ENCODE measurements at regions not wholly inside any gene's neighbourhood (a gene's known extent, or its start where the extent isn't known, plus 50 kb on each side); places are given as distances from the start of the nearest gene placed in this dataset.

GRCh38 chr2:67898595-67898994 is 164.2 kb downstream of the C1D start:
- Histone ChIP-seq H4K20me1 (ENCODE audit: insufficient read depth, low read length) (no peaks in the 10 kb centered on the region), H3K79me2 (ENCODE audit: insufficient read depth, low read length) (no peaks in the 10 kb centered on the region), H3K4me3 (replicated peaks in 1 of 3; ENCODE audit: insufficient read depth in 1 of 3, low read depth in 2 of 3, low read length in 3 of 3) (no peak overlapping the region), H3K4me2 (ENCODE audit: low read depth, low read length) (no peak overlapping the region), H3K9ac (ENCODE audit: insufficient read depth, low read depth, low read length) (no peak overlapping the region), H2AFZ (ENCODE audit: low read length) (no peak overlapping the region), H3K9me3 (ENCODE audit: low read length) (no peaks in the 10 kb centered on the region), H3K27me3 (ENCODE audit: control insufficient read depth in 1 of 2, insufficient read depth in 2 of 2, low read length in 2 of 2) (no peaks in the 10 kb centered on the region), H3K27ac (ENCODE audit: extremely low read length, insufficient read depth, low read length) (no peak overlapping the region), H3K36me3 (replicated peaks in 1 of 2; ENCODE audit: control insufficient read depth in 1 of 2, insufficient read depth in 2 of 2, low read length in 2 of 2) (no peaks in the 10 kb centered on the region), H3K4me1 (ENCODE audit: insufficient read depth, low read length) (no peaks in the 10 kb centered on the region)
- POLR2A ChIA-PET: no interaction called here
- CTCF ChIA-PET (ENCODE audit: low intra/inter-chr PET ratio, low total read pairs): no interaction called here
- DNase-seq (ENCODE audit: low spot score) (no peak), ATAC-seq (no peak), FAIRE-seq (no peak)
- in situ Hi-C loops (cut with HindIII; ENCODE audit: extremely low pct_ligation_motif_present, low pct_unique_long_range_greater_than_20kb): no loop called here
- 45% methylated on average over 4 of the region's 4 CpGs for whole genome bisulfite sequencing (ENCODE audit: low lambda C conversion rate)
- TF ChIP-seq SCMH1 (CRISPR knock-in tag; IDR thresholded peaks at IDR 0.05; ENCODE audit: borderline replicate concordance) (no peak), SSRP1 (CRISPR knock-in tag; IDR thresholded peaks at IDR 0.05) (no peak), MXI1 (IDR thresholded peaks at IDR 0.05; ENCODE audit: borderline replicate concordance, low read depth, low read length) (no peak), THAP11 (CRISPR knock-in tag; IDR thresholded peaks at IDR 0.05) (no peak), ZNF577 (CRISPR knock-in tag; IDR thresholded peaks at IDR 0.05; ENCODE audit: borderline replicate concordance, low read depth) (no peak), EP300 (IDR thresholded peaks at IDR 0.05; ENCODE audit: low read depth in 2 of 2, low read length in 2 of 2) (no peak), EP300 (CRISPR knock-in tag; IDR thresholded peaks at IDR 0.05; ENCODE audit: borderline replicate concordance) (no peak)
- intact Hi-C loops (cut with micrococcal nuclease; ENCODE audit: unreplicated experiment): no loop called here
- no TSS peak for BruUV-seq (replicated peaks)

GRCh38 chr2:67899187-67899586 is 163.6 kb downstream of the C1D start:
- intact Hi-C loops (cut with micrococcal nuclease; ENCODE audit: unreplicated experiment): no loop called here
- Histone ChIP-seq H3K79me2 (ENCODE audit: insufficient read depth, low read length) (no peaks in the 10 kb centered on the region), H4K20me1 (ENCODE audit: insufficient read depth, low read length) (no peaks in the 10 kb centered on the region), H3K27me3 (ENCODE audit: control insufficient read depth in 1 of 2, insufficient read depth in 2 of 2, low read length in 2 of 2) (no peaks in the 10 kb centered on the region), H3K27ac (ENCODE audit: extremely low read length, insufficient read depth, low read length) (no peak overlapping the region), H3K4me3 (replicated peaks in 1 of 3; ENCODE audit: insufficient read depth in 1 of 3, low read depth in 2 of 3, low read length in 3 of 3) (no peak overlapping the region), H2AFZ (ENCODE audit: low read length) (no peak overlapping the region), H3K4me1 (ENCODE audit: insufficient read depth, low read length) (no peaks in the 10 kb centered on the region), H3K9me3 (ENCODE audit: low read length) (no peaks in the 10 kb centered on the region), H3K9ac (ENCODE audit: insufficient read depth, low read depth, low read length) (no peak overlapping the region), H3K36me3 (replicated peaks in 1 of 2; ENCODE audit: control insufficient read depth in 1 of 2, insufficient read depth in 2 of 2, low read length in 2 of 2) (no peaks in the 10 kb centered on the region), H3K4me2 (ENCODE audit: low read depth, low read length) (no peak overlapping the region)
- no TSS peak for BruUV-seq (replicated peaks)
- POLR2A ChIA-PET: no interaction called here
- FAIRE-seq (no peak), DNase-seq (ENCODE audit: low spot score) (no peak), ATAC-seq (no peak)
- CTCF ChIA-PET (ENCODE audit: low intra/inter-chr PET ratio, low total read pairs): no interaction called here
- TF ChIP-seq ZEB1 (IDR thresholded peaks at IDR 0.05; ENCODE audit: insufficient replicate concordance, low read depth): no peak
- TF ChIP-seq TCF12 (IDR thresholded peaks at IDR 0.05): no peak
- TF ChIP-seq TCF12 (CRISPR knock-in tag; IDR thresholded peaks at IDR 0.05): no peak
- no peak for TF ChIP-seq ARID4A (CRISPR knock-in tag; IDR thresholded peaks at IDR 0.05; ENCODE audit: borderline replicate concordance)
- TF ChIP-seq POGK (CRISPR knock-in tag; conservative IDR thresholded peaks at IDR 0.05): no peak
- in situ Hi-C loops (cut with HindIII; ENCODE audit: extremely low pct_ligation_motif_present, low pct_unique_long_range_greater_than_20kb): no loop called here
- 34% methylated on average over 5 of the region's 5 CpGs for WGBS (ENCODE audit: low lambda C conversion rate)
